ENCODE measurements at regions not wholly inside any gene's neighbourhood (a gene's known extent, or its start where the extent isn't known, plus 50 kb on each side); places are given as distances from the start of the nearest gene placed in this dataset.

DNA sequence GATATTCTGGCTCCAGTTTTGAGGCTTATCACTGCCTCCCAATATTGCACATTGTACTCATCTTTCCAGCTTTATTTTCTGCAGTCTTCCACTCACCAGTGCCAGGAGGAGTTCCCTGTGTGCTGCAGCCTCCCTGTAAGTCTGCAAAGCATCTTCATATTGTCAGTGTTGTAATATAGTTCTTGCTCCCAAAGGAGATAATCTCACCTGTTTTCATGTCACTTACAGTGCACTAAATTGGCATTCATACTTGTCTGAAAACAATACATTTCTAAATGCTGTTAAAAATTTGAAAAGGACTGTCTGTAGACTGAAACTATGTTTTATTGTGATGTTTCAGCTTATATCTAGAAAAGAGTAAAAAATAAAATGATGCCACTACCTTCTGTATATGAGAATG, 146.8 kb upstream of the TMTC1 start:
- TF ChIP-seq, protein P1, sequence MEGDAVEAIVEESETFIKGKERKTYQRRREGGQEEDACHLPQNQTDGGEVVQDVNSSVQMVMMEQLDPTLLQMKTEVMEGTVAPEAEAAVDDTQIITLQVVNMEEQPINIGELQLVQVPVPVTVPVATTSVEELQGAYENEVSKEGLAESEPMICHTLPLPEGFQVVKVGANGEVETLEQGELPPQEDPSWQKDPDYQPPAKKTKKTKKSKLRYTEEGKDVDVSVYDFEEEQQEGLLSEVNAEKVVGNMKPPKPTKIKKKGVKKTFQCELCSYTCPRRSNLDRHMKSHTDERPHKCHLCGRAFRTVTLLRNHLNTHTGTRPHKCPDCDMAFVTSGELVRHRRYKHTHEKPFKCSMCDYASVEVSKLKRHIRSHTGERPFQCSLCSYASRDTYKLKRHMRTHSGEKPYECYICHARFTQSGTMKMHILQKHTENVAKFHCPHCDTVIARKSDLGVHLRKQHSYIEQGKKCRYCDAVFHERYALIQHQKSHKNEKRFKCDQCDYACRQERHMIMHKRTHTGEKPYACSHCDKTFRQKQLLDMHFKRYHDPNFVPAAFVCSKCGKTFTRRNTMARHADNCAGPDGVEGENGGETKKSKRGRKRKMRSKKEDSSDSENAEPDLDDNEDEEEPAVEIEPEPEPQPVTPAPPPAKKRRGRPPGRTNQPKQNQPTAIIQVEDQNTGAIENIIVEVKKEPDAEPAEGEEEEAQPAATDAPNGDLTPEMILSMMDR (IDR thresholded peaks at IDR 0.05) = no peak
- no peak for ATAC-seq (ENCODE audit: low FRiP score)
- no peak for DNase-seq (ENCODE audit: low spot score)

DNA sequence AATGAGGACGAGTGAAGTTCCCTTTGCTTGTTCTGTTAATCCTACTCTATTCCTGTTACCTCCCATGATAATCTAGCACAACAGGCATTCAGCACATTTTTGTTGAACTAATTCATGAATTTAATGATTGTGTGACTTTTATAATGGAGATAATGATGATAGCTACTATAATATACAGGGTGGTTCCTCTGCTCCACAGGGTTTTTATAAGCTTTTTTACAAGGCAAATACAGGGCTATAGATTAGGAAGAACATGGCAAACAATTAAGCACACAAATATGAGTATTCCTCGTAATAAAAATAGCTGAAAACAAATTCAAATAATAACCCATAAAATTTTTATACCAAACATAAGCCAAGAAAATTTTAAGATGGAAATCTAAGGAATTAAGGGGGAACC, 145.6 kb upstream of the TMTC1 start:
- no peak for DNase-seq (ENCODE audit: low spot score)
- TF ChIP-seq, protein P1 (IDR thresholded peaks at IDR 0.05) = no peak
- ATAC-seq (ENCODE audit: low FRiP score) = no peak

DNA sequence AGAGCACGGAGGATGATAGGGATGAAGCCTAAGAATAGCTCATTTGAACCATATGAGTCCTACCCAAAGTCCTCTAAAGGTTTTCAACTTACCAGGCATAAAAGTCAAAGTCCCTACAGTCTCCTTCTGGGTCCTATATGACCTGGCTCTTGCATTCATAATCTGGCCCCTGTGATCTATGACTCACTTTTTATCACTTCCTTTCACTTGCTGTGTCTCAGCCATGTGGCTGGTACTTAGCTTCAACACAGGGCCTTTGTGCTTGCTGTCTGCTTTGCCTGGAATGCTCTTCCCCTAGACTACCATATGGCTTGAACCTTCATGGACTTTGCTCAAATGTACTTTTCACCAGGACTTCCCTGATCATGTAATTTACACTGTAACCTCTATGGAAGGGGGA, 137.6 kb upstream of the TMTC1 start:
- ATAC-seq (ENCODE audit: low FRiP score) (no peak), DNase-seq (ENCODE audit: low spot score) (no peak)
- TF ChIP-seq, protein P1 (IDR thresholded peaks at IDR 0.05) = no peak

DNA sequence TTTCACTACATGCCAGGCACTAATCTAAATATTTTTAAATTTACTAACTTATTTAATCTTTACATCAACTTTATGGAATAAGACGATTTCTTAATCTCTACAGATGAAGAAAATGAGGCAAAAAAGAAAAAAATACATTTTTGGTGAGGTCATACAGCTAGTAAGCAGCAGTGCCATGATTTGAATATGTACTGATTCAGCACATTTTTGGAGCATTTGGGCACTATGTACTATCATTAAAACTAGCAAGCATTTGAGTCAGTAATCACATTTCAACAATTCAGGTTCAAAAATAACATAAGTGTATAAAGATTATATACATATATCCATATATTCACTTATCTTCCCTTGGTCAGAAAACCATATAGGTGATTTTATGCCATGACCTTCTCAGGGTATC, 124.4 kb upstream of the TMTC1 start:
- ATAC-seq (ENCODE audit: low FRiP score) = no peak
- no peak for DNase-seq (ENCODE audit: low spot score)
- TF ChIP-seq, protein P1 (IDR thresholded peaks at IDR 0.05) = no peak

DNA sequence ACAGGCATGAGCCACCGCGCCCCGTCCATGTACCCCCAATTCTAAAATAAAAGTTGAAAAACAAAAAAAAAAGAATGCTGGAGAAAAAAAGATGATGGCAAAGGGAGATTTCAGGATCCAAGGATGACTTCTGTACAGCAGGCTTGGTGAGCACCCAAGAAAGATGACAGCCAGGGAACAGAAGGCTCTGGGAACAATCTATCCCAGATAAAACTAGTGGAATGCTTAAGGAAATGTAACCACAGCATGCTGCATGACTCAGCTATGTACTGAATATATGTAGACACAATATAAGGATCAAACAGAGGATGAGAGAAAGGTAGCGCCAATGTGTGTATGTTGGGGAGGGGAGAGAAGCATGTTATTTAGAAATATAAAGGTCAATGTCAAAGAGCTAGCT, 123.7 kb upstream of the TMTC1 start:
- DNase-seq (ENCODE audit: low spot score) (no peak), ATAC-seq (ENCODE audit: low FRiP score) (no peak)
- TF ChIP-seq, protein P1 (IDR thresholded peaks at IDR 0.05) = no peak

DNA sequence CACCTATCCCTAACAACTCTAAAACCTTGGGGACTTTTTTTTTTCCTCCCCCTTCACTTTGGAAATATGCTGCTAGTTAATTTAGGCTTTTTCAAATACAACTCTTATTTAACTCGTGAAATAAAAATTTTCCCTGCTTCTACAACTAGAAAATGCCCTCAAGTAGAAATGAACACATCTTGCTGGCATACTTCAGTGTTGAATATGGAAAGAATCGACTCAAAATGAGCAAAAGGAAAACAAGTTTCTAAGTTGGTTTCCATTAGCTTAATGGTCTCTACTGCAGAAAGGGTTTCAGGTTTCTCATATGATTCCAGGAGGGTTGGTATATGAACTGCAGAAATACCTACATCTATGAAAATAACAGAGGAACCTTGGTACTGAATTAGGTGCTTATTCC, 118.3 kb upstream of the TMTC1 start:
- DNase-seq (ENCODE audit: low spot score) (no peak), ATAC-seq (ENCODE audit: low FRiP score) (no peak)
- TF ChIP-seq, protein P1 (IDR thresholded peaks at IDR 0.05) = no peak

DNA sequence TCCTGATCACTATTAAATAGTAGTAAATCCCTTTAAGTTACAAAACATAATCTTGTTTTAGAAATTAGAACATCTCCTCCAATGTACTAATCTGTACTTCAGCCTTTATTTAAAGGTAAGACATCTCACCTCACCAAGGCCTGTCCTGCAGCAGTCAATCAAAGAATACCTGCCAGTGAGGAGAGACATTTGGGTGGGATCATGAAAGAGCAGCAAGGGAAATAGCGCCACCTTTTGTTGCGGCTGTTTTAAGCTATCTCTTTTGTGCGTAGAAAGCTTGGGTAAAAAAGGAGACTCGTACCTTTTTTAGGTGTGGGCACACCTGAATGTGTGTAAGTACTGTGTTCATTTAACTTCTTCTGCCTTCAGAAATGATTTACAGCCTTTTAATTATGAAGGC, 117.8 kb upstream of the TMTC1 start:
- DNase-seq (ENCODE audit: low spot score) = no peak
- ATAC-seq (ENCODE audit: low FRiP score) = no peak
- TF ChIP-seq, protein P1 (IDR thresholded peaks at IDR 0.05) = no peak

Data from omental fat pad (tissue), 3 donors.